IPS-NIHi7 (cell line): ENCODE measurements at regions not wholly inside any gene's neighbourhood (a gene's known extent, or its start where the extent isn't known, plus 50 kb on each side); places are given as distances from the start of the nearest gene placed in this dataset.
"Not testable (repeated sequence)": the region's sequence is repeated elsewhere in the genome, so short reads cannot be mapped to it uniquely, and the experiment has no call there.

Experiments
- DNase-seq: peaks from one replicate; pipeline ENCODE4 v3.0.0; 2012; ENCODE audit warnings: mixed read lengths; ENCODE audit errors: extremely low spot score

DNA sequence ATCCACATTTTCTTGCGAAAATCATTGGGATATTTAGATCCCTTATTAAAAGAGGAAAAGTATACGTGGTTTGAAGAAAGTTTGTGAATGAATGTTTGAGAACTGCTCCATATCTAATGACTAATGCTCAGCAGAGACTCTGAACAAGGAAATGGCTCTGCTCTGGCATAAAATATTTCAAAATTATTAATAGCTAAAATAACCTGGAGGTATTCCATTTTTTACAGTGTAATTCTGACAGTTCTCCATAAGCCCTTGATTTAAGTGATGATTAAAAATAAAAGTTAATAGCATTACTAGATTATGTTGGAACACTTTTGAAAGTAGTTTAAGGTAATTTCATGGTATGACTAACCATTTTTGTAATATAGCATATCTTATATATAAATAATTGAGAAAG, 1276.9 kb upstream of the TENM3 start:
- DNase-seq, result no peak

DNA sequence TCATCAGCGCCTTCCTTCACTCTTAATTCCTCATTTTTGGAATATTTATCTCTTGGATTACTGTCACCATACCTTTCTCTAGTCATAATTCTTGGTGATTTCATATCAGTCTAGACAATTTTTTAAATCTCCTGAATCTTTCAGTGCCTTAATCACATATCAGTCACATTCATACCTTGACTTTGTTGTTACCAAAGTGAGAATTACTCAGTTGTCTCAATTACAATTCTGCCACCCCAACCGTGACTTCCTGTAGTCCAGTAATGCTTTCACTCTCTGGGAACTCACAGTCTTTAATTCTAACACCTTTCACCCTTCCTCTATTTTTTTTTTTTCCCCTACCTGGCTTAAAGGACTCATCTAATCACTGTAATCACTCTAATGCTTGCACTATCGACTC, 1275.3 kb upstream of the TENM3 start:
- DNase-seq, result no peak

DNA sequence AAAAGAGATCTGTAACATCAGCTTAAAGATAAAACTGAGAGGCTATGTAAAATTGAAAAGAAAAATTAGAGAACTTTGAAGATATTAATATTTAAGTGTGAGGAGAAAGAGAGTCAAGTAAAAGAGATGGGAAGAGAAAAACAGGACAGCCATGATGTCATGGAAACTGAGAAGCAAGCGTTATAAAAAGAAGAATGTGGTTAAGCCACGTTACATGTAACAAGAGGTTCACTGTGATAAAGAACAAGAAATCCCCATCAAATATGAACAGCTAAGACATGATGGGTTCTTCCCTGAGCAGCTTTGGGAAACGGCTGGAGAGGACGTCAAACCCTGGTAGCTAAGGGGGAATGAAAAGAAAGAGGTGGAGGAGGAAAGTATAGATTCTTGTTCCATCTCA, 1269.3 kb upstream of the TENM3 start:
- DNase-seq, result no peak

DNA sequence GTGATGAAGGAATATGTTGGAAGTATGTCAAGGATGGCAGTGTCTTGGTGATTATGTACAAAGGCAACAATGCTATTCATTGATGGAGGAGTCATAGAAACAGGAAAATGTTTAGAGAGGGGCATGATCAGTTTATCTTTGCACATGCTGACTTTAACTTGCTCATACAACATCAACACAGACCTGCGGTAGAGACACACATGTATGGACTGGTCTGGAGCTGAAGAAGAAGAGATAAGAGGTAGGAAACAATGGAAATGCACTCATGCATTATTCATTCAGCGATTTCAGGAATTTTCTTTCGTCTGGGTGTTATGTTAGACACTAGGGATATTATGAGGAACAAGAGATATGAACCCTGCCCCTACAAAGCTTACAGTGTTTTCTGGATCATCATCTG, 1252.3 kb upstream of the TENM3 start:
- DNase-seq, result no peak

DNA sequence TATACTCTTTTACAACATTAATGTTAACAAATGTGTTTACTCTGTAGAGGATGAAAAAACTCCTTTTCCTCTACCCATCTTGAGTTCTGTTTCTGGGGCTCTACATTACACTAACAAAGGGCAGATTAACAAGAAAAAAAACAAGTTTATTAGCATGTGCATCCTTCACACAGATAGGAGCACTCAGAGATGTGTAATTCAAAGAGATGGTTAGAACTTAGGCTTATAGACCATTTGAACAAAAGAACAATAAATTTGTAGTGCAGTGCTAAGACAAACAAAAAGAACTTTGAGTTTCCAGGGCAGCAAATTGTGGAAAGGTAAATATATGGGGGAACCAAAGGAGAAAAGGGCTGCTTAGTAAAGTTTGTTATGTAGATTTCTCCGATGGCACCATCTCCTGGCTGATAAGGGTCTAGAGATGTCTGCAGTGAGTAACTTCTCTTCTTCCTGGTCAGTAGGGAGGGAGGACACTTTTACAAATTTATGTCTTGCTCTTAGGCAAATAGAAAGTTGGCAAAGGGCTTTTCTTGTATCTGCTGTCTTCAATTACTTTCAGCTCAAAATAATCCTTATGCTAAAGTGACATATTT, 1249.9 kb upstream of the TENM3 start:
- DNase-seq, result peak; percentile 12

DNA sequence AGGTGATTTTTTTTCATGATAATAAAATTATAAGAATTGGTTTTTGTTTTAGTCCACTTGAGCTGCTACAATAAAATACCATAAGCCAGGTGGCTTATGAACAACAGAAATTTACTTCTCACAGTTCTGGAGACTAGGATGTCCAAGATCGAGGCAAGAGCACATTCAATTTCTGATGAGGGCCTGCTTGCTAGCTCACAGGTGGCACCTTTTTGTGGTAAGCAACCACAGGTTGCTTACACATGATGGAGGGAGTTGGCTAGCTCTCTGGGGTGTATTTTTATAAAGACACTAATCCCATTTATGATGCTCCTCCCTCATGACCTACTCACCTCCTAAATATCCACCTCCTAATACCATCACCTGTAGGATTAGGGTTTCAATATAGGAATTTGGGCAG, 1248.5 kb upstream of the TENM3 start:
- DNase-seq, result no peak

DNA sequence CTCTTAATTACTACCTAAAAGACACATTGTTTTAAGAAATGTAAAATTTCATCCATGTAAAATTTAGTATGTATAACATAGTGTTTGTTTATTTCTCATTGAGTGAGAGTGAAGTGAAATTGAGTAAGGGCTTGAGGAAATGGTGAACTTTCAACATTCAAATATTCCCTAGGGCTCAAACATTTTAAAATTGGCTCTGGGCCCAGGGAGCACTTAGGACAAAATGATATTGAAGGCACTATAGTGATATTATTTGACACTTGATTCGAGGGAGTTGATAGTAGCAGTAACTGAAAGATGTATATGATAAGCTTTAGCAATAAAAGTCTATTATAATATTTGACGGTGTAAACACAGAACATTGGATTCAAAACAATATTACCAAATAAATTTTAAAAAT, 1244.0 kb upstream of the TENM3 start:
- no peak for DNase-seq

DNA sequence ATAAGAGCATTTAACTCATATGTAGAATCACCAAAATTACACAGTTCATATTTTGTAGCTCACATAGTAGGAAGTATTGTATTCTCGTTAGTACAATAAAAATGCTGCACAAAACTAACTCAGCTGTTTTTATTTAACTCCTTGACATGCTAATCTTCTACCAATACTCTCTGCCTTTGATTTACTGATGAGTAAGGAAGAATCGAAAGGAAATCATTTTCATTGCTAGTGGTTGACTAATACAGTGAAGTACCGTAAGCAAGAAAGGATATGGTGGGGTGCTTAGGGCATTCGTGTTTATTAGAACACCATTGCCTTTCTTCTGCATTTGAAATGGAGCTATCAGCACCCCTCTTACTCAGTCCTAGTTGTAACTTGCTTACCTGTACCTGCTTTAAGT, 1239.1 kb upstream of the TENM3 start:
- no peak for DNase-seq

DNA sequence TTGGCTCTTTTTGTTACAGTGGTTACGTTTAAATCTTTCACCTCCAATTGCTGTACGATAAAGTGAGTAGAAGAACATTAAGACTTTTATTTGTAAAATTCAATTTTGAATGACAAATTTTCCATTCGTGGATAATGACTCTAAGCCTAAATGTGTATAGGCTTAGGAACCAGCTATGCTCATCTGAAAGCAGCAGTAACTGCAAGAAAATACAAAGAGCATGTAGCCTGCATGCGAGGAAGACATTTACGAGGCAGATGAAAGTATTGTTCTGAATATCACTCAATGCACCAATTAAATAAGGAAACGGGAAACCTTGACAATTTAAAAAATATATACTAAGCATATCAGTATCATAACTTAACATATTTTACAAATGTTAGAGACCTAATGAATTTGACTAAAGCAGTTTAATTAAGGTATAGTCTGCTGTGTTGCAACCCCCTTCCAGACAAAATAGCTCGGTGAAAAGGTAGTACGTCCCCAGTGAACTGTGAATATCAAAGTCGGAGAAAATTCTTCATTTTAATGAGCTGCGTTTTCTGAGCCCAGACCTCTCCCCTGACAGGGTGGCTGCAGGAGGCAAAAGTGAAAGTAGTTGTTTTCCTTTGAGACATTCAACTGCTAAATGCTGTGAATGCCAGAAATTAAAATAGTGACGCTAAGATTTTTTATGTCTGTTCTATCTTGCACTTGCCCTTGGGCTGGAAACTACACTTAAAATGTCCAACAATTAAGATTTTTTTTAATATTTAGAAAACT, 1236.5 kb upstream of the TENM3 start:
- DNase-seq, result no peak

DNA sequence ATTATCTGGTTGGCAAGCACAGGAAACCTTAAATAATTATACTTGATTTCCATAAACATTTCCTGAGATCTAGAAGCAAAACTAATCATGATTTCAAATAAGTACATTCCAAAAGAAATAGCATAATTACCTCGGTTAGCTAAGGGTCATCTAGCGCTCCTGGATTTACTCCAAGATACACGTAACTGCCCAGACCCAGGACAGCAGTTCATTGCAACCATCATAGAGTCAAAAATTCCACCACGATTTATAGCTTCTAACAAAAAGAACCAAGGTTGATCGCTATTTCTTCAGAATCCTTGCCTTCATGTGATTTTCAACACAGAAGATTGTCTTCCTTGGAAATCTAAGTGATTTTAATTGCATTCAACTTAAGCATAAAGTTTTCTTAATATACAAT, 1235.5 kb upstream of the TENM3 start:
- no peak for DNase-seq

DNA sequence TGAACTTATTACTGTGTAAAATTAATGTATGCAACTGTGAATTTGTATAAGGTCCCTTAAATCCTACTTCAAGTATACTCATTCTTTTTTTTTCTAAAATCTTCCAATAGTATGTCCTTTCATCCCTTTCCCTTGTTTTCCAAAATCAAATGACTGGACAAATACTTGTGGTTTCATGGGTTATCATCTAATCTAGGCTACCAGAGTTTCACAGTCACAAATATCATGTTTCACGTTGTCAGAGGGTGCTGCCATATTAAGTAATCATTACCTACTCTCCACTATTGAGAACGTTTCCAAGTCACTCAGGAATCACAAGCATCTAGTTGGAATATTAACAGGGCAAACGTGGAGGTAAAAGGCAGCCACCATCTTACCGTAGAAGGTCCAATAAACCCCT, 1235.0 kb upstream of the TENM3 start:
- no peak for DNase-seq

DNA sequence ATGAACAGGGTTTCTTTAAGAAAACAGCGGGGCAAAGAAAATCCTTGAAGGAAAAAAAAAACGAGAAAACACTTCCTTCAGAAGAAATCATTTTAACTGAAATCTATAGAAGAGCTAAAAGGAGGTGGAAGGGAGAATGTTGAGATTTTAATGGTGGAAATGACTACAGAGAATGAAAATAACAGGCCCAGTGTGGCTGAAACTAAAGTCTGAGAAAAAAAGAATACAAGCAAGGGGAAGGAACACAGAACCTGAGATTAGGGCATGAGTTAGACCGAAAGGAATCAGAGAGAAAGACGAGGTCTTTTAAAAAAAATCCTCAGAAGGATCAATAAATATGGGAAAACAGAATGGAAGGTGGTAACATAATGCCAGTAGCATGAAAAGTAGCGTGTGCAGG, 1230.0 kb upstream of the TENM3 start:
- DNase-seq, result no peak

DNA sequence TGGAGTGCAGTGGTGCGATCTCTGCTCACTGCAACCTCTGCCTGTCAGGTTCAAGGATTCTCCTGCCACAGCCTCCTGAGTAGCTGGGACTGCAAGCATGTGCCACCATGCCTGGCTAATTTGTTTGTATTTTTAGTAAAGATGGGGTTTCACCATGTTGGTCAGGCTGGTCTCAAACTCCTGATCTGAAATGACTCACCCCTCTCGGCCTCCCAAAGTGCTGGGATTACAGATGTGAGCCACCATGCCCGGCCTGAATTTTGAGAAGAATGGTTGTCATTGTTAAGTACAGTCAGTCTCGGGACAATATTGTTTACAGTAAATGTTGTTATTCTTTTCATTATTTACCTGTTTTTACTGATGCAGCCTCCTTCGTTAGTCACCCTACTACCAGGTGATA, 1226.2 kb upstream of the TENM3 start:
- no peak for DNase-seq

DNA sequence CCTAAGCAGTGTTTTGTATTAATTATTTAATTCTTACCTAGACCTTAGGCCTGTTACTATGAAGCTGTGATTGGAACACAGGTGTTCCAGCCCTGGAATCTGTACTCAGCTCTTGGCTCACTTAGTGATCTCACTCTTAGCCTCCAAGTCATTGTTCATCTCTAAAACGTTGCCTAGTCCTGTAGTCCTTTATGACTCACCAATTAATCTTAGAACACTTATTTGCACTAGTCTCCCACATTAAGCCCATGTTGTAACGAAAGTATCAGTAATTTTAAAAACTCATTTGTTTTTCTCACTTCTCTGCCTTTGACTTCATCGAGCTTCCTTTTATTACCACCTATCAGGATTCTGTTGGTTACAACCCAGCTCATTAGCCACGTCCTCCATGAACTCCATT, 1224.7 kb upstream of the TENM3 start:
- no peak for DNase-seq

DNA sequence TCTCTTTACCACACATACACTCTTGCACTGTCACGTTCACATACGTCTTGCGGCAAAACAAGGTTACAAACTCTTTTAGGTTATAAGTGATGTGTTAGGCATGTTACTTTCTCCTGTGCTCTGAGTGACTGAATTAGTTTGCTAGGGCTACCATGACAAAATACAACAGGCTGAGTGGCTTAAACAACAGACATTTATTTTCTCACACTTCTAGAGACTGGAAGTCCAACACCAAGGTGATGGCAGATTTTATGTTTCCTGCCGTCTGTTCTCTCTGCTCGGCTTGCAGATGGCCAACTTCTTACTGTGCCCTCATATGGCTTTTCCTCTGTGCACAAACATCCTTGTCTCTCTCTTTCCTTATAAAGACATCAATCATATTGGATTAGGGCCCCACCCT, 1224.3 kb upstream of the TENM3 start:
- no peak for DNase-seq

DNA sequence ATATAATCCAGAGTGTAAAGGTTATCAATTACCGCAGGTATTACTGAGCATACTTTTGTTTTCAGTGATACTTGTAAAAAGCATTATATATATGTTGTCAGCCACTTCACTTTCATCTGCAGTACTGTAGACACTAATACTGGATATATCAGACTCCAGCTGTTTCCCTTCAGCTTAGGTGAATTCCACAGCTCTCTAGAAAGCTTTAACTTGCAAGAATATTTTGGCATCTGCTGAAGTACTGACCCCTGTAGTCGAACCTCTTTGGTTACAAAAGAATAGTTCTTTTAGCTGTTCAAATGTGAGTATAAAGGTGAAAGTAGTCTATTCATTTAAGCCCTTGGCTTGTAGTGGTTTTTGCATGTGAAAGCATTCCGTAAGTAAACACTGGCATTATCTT, 1222.7 kb upstream of the TENM3 start:
- no peak for DNase-seq

DNA sequence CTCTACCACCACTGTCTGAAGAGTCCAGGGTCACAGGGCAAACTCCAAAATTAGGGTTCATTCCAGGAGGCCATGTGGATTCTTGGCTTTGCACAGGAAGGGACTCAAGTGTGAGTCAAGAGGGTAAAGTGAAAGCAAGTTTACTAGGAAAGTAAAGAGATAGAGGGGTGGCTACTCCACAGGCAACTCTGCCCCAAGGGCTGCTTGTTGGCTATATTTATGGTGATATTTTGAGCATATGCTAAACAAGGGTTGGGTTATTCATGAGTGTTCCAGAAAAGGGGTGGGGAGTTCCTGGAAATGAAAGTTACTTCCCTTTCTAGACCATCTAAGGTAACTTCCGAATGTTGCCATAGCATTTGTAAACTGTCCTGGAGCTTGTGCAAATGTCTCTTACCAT, 1222.0 kb upstream of the TENM3 start:
- no peak for DNase-seq

DNA sequence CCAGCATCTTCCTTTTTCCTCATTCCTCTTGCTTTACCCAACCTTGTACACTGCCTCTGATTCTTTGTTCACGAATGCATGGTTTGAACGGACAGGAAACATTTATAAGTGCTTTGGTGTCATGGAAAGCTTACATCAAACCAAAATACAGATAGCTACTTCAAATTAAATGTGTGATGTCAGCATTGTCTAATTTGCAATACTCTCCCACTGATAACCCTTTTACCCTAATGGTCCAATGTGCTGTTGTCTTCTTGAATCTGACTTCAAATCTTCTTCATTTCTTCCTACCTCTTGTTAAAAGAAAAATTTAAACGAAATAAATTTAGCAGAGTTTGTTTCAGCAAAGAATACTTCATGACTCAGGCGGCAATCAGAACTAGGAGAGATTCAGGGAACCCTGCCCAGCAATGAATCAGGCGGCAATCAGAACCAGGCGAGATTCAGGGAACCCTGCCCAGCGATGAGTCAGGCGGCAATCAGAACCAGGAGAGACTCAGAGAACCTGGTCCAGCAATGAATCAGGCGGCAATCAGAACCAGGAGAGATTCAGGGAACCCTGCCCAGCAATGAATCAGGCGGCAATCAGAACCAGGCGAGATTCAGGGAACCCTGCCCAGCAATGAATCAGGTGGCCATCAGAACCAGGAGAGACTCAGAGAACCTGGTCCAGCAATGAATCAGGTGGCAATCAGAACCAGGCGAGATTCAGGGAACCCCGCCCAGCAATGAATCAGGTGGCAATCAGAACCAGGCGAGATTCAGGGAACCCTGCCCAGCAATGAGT, 1212.9 kb upstream of the TENM3 start:
- not testable (repeated sequence) for DNase-seq

DNA sequence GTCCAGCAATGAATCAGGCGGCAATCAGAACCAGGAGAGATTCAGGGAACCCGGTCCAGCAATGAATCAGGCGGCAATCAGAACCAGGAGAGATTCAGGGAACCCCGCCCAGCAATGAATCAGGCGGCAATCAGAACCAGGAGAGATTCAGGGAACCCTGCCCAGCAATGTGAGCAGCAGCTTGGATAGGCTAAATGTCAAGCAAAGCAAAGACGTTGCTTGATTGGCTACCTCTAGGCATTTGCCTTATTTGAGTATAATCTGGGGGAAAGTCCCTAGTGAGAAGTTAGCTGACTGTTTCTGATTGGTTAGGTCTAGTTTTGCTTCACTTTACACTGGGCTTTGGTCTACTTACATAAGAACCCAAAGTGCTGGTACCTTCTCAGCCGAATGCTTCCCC, 1212.2 kb upstream of the TENM3 start:
- DNase-seq, result no peak

DNA sequence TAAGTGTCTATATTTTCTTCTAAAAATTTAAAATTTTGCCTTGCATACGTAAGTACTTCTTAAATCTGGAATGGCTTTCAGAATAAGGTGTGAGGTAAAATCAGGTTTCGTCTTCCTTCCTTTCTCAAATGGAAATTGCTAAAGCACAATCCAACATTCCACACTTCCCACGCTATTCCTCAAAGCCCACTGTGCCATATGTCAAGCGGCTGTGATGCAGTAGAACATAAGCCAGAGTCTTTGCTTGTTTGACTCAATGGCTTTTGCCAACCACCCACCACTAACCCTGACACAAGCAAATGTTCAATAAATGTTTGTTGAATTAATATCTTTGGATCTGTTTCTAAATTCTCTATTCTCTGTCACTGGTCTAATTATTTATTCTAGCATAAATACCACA, 1199.7 kb upstream of the TENM3 start:
- DNase-seq, result no peak

DNA sequence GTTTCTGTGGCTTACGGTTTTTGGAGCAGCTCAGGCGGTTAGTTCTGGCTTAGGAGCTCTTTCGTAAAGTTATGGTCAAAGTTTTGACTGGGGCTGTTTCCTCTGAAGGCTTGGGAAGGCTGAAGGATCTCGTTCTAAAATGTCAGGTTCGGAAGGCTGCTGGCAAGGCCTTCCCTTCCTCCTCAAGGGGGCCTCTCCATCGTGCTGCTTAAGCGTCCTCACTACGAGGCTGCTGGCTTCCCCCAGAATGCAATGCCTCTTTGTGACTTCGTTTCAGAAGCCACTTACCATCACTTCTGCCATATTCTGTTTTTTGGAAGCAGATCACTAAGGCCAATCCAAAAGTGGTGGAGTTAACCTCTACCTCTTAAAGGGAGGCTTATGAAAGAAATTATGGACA, 1196.4 kb upstream of the TENM3 start:
- DNase-seq, result peak; percentile 45

DNA sequence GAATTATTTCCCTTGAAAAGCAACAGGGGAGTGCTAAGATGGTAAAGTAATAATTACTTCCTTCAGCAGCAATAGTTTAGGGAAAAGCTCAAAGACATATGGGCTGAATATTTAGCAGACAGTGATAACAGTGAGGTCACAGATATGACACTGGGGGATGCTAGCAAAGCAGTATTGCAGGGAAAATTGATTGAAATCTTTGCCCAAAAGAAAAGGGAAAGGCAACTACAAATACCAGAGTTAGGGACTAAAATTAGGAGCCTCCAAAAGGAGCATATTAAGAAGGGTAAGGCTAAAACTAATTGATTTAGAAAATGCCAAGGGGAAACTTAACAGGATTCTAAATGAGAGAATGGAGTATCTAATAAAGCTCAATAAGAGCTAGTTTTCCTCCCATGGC, 1191.3 kb upstream of the TENM3 start:
- no peak for DNase-seq

DNA sequence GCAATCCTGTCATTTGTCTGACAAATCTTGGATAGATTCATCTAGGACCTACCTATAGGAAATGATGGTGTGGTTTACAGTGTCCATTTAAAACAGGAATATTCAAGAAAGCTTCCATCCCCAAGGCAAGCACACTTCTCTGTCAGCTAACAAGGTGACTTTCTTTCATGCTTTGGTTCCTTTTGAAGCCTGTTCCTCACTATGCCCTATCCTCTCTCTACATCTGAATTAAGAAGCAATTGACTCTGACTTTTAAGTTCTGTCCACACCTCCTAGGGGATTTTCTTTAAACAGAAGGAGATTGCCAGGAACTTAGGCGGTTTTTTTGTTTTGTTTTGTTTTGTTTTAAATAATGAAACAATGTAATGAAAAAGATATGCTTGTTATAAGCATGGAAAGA, 1181.4 kb upstream of the TENM3 start:
- DNase-seq, result peak; percentile 19
